ENCODE measurements at regions not wholly inside any gene's neighbourhood (a gene's known extent, or its start where the extent isn't known, plus 50 kb on each side); places are given as distances from the start of the nearest gene placed in this dataset.
"Not testable (repeated sequence)": the region's sequence is repeated elsewhere in the genome, so short reads cannot be mapped to it uniquely, and the experiment has no call there.

DNA sequence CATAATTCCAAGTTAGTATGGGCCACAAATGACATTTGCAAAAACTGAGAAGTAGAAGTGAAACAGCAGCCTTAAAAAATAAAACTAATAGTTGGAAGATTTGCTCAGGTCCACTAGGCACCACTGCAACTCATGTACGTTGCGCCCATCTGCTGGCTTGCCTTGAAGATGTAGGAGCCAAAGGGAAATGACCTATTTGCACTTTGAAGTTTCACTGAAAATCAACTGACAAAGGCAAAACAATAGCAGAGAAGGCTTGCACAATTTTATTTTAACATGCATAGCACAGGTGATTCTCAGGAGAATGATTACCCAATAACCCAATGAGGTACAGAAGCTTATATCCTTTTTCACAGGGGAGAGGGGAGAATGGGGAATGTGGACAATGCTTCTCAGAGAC lies 170.1 kb upstream of the USP25 start:
- no peak for DNase-seq

DNA sequence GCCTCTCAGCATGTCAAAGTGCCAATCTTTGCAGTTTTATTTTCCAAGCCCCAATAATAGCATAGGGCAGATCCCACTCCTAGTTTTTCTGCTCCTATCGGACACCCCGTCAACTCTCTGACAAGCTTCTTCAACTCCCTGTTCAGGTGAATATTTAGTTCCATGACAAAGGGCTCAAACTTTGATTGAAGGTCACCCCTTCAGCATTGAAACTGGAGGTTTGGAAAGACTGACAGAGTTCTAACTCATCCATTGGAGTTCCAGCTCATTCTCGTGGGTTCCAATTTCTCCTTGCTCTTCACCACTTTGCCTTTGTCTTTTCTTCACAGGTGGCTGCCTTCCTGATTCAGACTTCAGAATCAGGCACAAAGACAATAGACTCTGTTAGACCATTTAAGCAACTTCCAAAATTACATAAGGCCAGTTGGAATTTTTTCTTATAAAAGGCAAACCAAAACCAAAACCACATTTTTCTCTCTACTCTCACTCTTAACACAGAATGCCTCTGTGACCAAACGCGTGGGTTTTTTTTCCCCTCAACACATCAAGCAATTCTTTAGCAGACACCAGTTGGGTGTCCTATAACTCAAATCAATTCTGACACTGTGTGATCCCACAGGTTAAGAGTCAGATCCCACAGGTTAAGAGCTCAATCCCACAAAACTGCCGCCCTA lies 169.3 kb upstream of the USP25 start:
- no peak for DNase-seq

DNA sequence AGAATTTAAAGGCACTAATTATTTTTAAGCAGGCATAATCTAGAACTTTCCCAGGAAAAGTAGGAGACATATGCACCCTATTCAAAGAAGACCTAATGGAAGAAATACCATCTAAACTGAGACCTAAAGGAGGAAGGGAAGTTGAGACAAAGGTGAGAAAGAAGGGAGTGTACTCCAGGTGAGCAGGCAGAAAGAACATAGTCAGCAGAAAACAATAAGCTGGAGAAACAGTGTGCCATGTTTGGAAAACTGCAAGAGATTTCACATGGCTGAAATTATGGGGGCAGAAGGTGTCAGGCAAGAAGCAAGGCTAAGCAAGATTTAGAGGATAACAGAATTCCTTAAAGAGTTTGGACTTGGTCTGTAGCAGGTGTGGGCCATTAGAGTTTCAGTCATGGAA lies 167.0 kb upstream of the USP25 start:
- no peak for DNase-seq

DNA sequence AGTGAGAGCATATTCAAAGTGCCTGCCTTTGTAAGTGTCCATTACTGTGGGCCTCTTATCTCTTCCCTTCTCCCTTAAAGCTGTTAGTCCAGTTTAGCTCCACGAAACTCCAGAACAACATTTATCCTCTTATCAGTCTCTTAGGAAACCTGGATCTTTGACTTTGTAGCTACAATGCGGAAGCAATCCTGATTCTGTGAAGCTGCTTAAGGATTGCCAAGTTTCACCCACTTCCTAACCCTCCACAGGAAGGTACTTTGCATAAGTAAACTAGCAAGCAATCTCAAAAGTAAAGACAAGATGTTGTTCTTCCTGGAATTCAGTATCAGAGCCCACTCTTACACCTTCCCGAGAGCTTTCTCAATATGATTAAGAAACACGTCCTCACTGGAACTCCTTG lies 164.9 kb upstream of the USP25 start:
- DNase-seq = no peak

DNA sequence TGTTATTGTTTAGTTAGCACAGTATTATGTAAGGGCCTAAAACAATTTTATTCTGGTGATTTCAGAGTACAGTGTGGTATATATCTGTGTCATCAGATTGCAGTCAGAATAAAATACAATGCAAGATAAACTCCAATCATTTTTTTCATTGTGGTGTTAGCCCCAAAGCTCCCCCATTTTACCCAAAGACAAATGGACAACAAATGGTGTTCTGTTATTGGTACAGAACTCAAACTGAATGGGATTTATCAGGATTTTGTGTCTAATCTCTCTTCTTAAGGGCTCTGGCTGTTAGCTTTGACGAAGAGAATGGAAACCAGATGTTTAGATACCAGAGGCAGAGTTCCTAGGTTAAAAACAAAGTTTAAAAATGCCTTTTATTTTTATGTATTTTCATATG lies 163.1 kb upstream of the USP25 start:
- DNase-seq = no peak

DNA sequence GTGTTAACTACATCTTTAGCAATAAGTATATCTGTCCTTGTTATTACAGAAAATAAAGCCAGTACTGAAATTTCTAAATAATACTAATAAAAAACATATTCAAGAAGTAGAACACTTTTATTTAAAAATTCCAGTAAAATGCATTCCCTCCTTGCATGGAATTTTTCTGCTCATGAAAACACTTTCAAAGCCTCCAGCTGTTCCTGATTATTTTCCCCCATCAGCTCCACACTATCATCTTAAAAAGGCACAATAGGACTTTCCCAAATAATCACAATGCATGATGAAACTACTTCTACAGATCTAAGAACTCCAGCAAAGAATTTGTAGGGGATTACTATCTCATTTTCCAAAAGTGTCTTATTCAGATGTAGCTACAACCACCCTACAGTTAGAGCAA lies 162.6 kb upstream of the USP25 start:
- no peak for DNase-seq

DNA sequence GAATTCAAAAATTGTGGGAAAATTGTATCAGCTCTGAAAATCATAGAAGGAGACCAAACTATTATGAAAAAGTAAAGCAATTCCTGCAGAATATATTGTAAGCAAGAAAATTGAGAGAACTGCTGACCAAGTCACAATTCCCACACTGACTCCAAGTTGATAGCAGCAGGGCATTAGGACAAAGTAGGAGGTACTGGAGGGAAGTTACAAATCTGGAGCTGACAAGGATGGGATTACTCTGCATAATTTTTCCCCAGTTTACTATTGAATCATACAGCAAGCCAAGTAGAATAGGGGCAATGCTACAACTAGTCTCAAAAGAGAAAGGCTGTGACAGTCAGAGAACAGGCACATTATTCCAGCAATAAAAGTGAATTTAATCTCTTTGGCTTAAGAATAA lies 161.3 kb upstream of the USP25 start:
- DNase-seq = no peak

DNA sequence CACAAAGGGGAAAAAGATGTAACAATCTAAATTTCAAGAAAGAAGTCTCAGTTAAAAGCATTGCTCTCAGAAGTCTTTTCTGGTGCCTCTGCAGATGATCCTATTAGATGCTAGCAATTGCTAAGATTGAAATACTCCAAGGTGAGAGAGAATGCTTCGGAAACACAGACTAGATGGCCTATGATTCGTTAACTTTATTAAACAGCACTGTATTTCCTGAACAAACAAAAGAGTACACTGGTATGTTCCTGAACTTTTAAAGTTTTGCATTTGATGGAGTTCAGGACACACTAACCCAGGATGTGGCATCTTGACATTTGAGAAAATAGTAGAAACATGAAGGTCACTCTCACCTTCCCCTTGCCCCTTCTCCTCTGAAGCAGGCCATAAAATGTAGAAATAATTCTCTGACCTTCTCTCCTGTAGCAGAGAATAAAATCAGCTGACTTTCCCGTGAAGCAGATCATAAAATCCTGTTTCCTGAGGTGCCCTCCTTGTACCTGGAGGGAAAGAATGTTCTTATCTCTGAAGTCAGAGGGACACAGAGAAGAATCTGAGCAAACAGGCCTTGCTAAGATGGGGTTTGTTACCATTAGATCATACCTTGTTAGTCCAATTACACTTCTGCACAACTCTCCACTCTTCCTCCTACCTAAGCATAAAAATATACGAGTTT lies 142.9 kb upstream of the USP25 start:
- no peak for DNase-seq

DNA sequence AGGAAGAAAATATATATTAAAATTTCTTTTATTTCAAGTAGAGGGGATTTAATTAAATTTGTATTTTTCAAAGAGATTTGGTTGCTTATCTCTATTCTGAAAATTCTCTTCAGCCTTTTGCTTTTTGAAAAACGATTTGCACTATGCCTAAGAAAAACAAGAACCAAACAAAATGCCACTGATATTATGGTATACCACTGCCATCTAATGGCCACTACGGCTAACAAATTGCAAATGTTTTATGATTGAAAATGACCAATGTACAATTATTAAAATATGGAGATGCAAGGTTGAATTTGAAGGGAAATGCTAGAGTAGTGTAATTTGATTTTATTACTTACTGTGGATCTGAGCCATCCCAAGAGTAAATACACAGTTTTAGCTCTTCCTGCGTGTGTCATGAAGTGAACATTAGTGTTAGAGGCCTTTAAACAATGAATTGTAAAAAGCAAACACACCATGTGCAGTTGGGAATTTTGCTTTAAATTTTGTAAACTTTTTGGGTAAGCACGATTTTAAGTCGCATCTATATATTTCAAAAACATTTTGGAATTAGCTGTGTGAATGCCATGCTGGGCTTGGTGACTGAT lies 137.4 kb upstream of the USP25 start:
- DNase-seq = no peak

DNA sequence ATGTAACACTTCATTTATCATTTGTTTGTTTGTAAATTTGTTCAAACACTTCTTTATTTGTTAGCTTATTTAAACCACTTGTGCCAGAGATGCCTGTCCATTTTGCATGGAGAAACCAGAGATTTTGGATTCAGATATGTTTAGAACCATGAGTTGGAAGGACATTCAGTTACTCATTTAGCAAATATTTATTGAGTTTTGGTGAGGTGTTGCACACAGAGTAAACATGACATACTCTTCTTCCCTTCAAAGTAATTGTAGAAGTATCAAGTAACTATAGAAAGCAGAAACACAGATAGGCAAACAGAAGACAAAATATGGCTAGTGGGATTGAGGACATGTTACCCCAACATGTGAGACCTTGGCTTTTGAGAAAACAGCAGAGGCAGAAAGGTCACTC lies 136.8 kb upstream of the USP25 start:
- no peak for DNase-seq

DNA sequence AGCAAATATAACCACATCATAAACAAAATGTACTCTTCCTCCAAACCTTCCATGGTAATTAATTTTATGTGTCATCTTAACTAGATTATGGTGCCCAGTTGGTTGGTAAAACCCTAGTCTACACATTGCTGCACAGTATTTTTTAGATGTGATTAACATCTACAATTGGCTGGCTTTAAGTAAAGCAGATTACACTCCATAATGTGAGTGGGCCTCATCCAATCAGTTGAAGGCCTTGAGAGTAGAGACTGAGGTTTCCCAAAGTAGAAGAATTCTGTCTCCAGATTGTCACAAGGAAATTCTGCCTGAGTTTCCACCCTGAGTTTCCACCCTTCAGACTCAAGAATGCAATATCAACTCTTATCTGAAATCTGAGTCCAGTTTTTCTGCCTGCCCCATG lies 128.4 kb upstream of the USP25 start:
- no peak for DNase-seq

DNA sequence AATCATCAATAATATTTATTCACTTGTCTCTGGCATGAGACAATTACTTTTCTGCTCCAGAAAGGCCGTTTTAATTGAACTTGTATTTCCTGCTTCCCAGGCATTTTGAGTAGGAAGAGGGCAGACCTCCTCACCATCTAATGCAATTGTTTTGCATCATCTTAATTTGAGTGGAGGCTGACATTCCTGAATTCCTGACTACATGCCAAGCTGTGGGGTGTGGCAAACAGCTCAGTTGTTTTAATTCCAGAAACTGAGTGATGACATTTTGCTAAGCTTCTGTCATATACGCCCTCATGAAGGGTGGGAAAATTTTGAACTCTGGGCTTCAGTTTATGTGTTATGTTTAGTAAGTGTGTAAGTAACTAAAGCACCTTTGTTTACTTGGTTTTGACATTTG lies 125.4 kb upstream of the USP25 start:
- no peak for DNase-seq

DNA sequence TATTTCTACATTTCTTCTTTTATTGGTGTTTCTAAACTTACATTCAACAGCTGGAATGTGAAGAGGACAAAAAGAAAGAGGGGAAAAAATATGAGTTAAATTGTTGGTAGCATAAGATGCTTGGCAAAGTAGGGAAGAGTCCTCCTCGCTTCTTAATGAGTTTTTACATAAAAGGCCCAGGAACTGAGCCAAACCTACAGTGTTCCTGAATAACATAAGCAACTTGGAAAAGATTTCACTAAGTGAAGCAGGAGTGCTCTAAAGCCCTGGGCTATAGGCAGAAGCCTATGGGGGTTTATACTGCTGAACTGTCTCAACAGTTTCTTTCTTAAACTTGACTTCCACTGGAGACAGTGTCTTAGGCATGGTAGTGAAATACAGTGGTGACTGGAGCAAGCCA lies 115.0 kb upstream of the USP25 start:
- DNase-seq = no peak

DNA sequence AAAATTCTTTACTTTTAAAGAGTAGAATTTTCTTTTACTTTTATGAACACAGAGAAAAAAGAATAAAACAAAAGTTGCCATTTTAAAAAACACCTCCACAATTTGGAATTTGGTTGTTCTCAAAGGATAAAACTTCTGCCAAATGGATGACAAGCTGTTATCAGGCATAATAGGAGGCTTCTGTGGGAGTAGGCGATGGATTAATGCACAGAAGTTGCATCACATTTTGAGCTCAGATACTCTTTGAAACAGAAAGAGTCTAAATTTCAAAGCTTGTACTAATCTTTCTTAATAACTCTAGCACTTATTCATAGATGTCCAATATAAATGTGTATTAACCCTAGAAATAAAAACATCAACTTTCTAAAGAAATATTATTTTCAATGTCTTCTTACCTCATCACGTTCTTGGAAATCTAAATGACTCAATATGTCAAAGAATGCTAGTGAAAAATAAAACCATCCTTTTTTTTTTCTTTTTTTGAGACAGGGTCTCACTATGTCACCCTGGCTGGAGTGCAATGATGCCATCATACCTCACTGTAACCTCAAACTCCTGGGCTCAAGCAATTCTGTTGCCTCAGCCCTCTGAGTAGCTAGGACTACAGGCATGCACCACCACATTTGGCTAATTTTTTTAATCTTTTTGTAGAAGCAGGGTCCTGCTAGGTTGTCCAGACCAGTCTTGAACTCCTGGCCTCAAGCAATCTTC lies 112.8 kb upstream of the USP25 start:
- DNase-seq = no peak

DNA sequence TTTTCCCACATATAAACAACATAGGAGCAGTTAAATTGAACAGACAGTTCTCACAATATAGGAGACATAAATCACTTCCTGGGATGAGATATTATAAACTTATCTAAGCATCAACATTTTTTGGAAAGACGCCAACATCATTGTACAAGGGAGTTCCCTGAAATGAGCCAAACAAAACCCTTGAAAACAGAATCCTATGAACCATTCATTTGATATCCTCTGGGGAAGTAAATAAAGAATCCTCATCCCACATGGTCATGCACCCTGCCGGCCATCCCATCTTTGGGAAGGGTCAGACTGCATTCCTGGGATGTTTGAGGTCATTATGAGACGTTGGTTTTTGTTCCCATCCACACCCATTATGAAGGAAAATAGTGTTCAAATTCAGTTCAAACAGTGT lies 111.8 kb upstream of the USP25 start:
- DNase-seq = no peak

DNA sequence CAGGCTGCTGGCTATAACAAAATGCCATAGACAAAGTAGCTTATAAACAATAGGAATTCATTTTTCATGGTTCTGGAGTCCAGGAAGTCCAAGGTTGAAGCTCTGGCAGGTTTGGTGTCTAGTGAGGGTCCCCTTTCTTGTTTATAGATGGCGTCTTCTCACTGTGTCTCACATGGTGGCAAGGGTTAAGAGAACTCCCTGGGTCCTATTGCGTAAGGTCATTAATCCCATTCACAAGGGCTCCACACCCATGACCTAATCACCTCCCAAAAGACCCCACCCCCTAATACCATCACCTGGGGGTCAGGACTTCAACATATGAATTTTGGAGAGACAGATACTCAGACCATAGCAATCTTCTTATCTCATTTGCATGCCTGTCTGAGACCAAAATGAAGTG lies 108.9 kb upstream of the USP25 start:
- no peak for DNase-seq

DNA sequence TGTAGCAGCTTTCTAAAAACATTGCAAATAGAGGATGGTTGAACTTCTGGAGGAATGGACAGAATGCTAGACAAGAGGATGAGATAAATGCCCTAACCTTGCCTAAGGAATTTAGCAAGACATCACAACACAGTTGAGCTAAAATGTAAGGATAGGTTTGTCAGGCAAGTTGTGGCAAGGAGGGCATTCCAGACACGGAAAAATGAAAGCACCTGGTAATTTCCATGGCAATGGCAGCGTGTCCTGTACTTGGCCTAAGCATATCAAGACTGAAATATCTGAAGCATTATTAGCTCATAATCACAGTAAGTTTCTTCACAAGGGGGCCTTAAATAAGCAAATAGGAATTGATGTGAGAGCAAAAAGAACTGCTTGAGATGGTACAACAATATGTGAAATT lies 105.1 kb upstream of the USP25 start:
- DNase-seq = no peak

DNA sequence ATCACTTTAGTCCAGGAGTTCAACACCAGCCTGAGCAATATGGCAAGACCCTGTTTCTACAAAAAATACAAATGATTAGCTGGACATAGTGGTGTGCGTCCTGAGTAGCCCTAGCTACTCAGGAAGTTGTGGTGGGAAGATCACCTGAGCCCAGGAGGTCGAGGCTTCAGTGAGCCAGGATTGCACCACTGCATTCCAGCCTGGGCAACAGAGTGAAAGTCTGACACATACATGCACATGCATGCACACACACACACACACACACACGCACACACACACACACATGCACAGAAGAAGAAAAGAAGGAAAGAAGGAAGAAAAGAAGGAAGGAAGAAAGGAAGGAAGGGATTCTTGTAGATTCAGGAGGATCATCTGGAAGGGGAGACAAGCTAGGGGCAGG lies 104.4 kb upstream of the USP25 start:
- DNase-seq = no peak

DNA sequence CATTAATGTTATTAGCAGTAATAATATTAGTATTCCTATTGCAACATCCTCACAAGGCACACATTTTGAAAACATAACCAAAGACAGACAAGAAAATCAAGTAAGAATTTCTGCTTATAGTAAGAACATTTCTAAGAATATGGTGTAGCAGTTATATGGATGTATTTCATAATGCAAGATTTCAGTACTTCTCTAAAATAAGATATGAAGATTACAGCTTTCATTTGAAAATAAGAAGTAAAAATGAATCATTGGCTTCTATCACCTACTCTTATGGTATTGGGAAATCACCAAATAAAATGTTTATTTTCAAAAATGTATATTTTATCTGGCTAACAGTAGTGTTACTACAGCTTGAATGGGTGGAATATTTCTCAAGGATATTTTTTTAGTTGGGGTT lies 103.8 kb upstream of the USP25 start:
- DNase-seq = no peak

DNA sequence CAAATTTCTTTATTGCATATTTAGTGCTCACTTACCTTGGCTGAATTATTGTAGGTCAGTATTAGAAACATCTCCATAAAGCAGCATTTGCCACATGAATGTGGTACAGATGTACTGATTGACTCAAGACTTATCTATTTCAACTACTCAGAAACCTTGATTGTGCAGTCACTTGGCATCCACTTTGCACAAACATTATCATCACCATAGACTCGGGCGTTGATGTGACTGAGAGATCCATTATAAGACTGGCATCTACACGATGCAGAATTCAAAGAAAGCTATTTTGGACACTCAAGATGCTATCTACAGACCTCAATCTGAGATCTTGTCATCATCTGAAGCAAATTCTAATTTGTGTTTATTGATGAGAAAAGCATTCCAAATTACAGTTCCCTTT lies 102.8 kb upstream of the USP25 start:
- no peak for DNase-seq

DNA sequence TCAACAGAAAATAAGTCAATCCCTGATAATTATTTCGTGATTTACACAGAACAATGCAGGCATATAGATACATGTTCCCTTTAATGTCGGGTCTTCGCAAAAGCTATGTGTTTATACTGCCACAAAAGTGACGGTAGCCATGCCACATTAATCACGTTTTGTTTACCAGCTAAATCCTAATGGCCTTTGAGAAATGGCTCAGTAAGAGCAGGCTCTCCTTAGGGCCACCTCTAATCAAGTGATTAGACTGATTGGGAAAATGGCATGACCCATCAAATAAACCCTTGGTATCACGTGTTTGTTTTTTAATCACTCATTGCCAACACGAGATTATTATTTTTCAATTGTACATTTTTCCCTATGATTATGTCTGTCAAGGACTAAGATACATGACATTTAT lies 102.0 kb upstream of the USP25 start:
- DNase-seq = no peak

DNA sequence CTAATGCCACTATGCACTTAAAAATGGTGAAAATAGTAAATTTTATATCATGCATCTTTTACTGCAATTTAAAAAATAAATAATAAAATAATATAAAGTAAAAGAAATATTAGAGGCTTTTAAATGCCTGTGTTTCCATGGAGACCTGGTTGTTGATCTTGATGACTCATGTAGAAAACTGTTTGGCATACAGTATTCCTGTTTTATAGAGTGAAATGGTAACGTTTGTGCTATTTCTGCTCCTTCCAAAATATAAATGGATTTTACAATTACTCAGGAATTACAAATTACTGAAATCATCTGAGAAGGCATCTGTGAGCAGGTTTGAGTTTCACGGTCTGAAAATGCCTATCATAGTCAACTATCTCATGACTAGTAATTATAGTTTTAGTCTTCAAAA lies 98.4 kb upstream of the USP25 start:
- DNase-seq = no peak

DNA sequence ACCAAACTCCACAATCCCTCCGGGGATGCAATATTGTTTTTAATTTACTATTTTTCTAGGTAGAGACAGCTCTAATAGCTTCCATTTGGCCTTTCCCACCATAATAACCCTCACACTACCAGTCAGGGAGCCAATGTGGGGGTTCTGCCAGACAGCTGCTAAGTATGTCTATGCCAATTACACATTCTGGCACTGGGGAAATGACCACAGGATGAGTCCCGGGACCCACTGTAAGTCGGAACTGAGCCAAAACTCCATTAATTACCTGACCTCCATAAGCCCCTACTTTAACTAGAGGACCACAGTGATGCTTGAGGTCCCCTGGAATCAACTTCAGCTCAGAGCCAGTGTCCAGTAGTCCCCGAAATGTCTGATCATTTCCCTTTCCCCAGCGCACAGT lies 95.2 kb upstream of the USP25 start:
- DNase-seq = not testable (repeated sequence)

DNA sequence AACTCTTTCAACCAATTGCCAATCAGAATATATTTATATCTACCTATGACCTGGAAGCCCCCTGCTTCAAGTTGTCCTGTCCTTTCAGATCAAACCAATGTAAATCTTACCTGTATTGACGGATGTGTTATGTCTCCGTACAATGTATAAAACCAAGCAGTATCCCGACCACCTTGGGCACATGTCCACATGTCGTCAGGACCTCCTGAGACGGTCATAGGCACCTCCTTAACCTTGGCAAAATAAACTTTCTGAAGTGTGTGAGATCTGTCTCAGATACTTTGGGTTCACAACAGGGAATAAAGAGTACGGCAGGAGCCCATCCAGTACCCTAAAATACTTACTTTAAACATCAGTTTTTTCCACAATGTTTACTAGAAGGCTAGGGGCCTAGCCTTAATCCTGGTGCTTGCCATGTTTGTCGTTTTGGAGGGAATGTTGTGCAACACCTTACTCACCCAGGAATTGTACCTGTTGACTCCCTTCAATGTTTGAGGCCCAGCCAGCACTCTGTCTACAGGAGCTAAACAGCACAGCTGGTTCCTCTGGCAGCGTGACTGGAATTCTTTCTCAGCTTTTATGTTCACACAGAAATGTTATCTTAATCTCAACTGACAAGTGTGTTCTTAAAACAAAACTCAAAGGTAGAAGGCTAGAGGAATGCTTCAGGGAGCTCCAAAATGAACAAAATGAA lies 90.8 kb upstream of the USP25 start:
- DNase-seq = no peak
